HG03280 (cell line): ENCODE measurements at regions not wholly inside any gene's neighbourhood (a gene's known extent, or its start where the extent isn't known, plus 50 kb on each side); places are given as distances from the start of the nearest gene placed in this dataset.
"Not testable (repeated sequence)": the region's sequence is repeated elsewhere in the genome, so short reads cannot be mapped to it uniquely, and the experiment has no call there.

Experiments used
- ATAC-seq: cut with Tn5 transposase; IDR thresholded peaks from one replicate; pipeline ENCODE4 v1.9.1; 2021; ENCODE audit warnings: mild to moderate bottlenecking, moderate library complexity; ENCODE audit not compliant: unreplicated experiment

- ATAC-seq: no peak
Observed at GRCh38 chr3:30539772-30540171, 66.6 kb upstream of the TGFBR2 start.

GRCh38 chr3:30541156-30541555 lies 65.2 kb upstream of the TGFBR2 start:
- ATAC-seq: not testable (repeated sequence)

GRCh38 chr3:30542897-30543296 lies 63.5 kb upstream of the TGFBR2 start:
- ATAC-seq: no peak

GRCh38 chr3:30544812-30545211 lies 61.6 kb upstream of the TGFBR2 start:
- ATAC-seq: no peak

GRCh38 chr3:30546934-30547333 lies 59.5 kb upstream of the TGFBR2 start:
- no peak for ATAC-seq

- ATAC-seq: no peak
Observed at GRCh38 chr3:30547716-30548115, 58.7 kb upstream of the TGFBR2 start.

- ATAC-seq: peak; percentile 72
Observed at GRCh38 chr3:30548600-30548999, 57.8 kb upstream of the TGFBR2 start.

GRCh38 chr3:30549600-30549999 lies 56.8 kb upstream of the TGFBR2 start:
- no peak for ATAC-seq

GRCh38 chr3:30550246-30550645 lies 56.2 kb upstream of the TGFBR2 start:
- ATAC-seq: no peak

GRCh38 chr3:30551266-30551665 lies 55.1 kb upstream of the TGFBR2 start:
- no peak for ATAC-seq

- no peak for ATAC-seq
Observed at GRCh38 chr3:30551927-30552326, 54.5 kb upstream of the TGFBR2 start.

- no peak for ATAC-seq
Observed at GRCh38 chr3:30553641-30554316, 52.6 kb upstream of the TGFBR2 start.

- ATAC-seq: no peak
Observed at GRCh38 chr3:30554317-30554690, 52.1 kb upstream of the TGFBR2 start.

GRCh38 chr3:30555968-30556367 lies 50.4 kb upstream of the TGFBR2 start:
- ATAC-seq: no peak
